ENCODE measurements at regions not wholly inside any gene's neighbourhood (a gene's known extent, or its start where the extent isn't known, plus 50 kb on each side); places are given as distances from the start of the nearest gene placed in this dataset.

GRCh38 chr9:16312116-16312515 is 558.4 kb downstream of the BNC2 start:
- no peak overlapping the region for H3K4me3 ChIP-seq (ENCODE audit: control insufficient read depth in 2 of 3, extremely low read depth in 1 of 3, insufficient read depth in 2 of 3, low read depth in 1 of 3, low read length in 3 of 3)
- DNase-seq (ENCODE audit: low read depth, low spot score) (no peak), FAIRE-seq (no peak)
- no peak for TF ChIP-seq CTCF (optimal IDR thresholded peaks at IDR 0.05 in 1 of 3, IDR thresholded peaks at IDR 0.05 in 1 of 3, conservative IDR thresholded peaks at IDR 0.05 in 1 of 3; ENCODE audit: extremely low read depth in 1 of 3, insufficient read depth in 2 of 3, low read length in 3 of 3)
- TF ChIP-seq EZH2 (IDR thresholded peaks at IDR 0.05; ENCODE audit: low read length) = no peak
- H3K4me2 ChIP-seq (ENCODE audit: control insufficient read depth, extremely low read depth, insufficient read depth, low read depth, low read length) = no peak overlapping the region
- dilution Hi-C loops (cut with MboI; ENCODE audit: extremely low pct_ligation_motif_present, low sequenced_read_pairs) = no loop called here
- H3K27ac ChIP-seq (ENCODE audit: control insufficient read depth, insufficient read depth, low read length) = no peak overlapping the region
- H3K79me2 ChIP-seq (ENCODE audit: control insufficient read depth, insufficient read depth, low read length) = no peaks in the 10 kb centered on the region
- no peaks in the 10 kb centered on the region for H4K20me1 ChIP-seq (ENCODE audit: control insufficient read depth, extremely low read depth, insufficient read depth, low read length)
- no peak overlapping the region for H2AFZ ChIP-seq (ENCODE audit: control insufficient read depth, low read length)
- no peaks in the 10 kb centered on the region for H3K9me1 ChIP-seq (ENCODE audit: control insufficient read depth, extremely low read depth, insufficient read depth, low read length)
- no peaks in the 10 kb centered on the region for H3K36me3 ChIP-seq (ENCODE audit: control insufficient read depth in 2 of 2, extremely low read depth in 1 of 2, insufficient read depth in 2 of 2, low read length in 2 of 2)
- no peaks in the 10 kb centered on the region for H3K9me3 ChIP-seq (ENCODE audit: control insufficient read depth, low read depth, low read length)
- no peaks in the 10 kb centered on the region for H3K4me1 ChIP-seq (ENCODE audit: control insufficient read depth, extremely low read depth, insufficient read depth, low read length)
- H3K27me3 ChIP-seq (ENCODE audit: control insufficient read depth, extremely low read depth, insufficient read depth, low read length) = peaks cover 13% of the 10 kb centered on the region
- no peak overlapping the region for H3K9ac ChIP-seq (ENCODE audit: control insufficient read depth, extremely low read depth, insufficient read depth, low read length)

- H3K9ac ChIP-seq (ENCODE audit: control insufficient read depth, extremely low read depth, insufficient read depth, low read length) = no peak overlapping the region
- no peaks in the 10 kb centered on the region for H4K20me1 ChIP-seq (ENCODE audit: control insufficient read depth, extremely low read depth, insufficient read depth, low read length)
- no peaks in the 10 kb centered on the region for H3K4me1 ChIP-seq (ENCODE audit: control insufficient read depth, extremely low read depth, insufficient read depth, low read length)
- no peak overlapping the region for H3K4me3 ChIP-seq (ENCODE audit: control insufficient read depth in 2 of 3, extremely low read depth in 1 of 3, insufficient read depth in 2 of 3, low read depth in 1 of 3, low read length in 3 of 3)
- H3K36me3 ChIP-seq (ENCODE audit: control insufficient read depth in 2 of 2, extremely low read depth in 1 of 2, insufficient read depth in 2 of 2, low read length in 2 of 2) = no peaks in the 10 kb centered on the region
- H3K4me2 ChIP-seq (ENCODE audit: control insufficient read depth, extremely low read depth, insufficient read depth, low read depth, low read length) = no peak overlapping the region
- dilution Hi-C loops (cut with MboI; ENCODE audit: extremely low pct_ligation_motif_present, low sequenced_read_pairs) = no loop called here
- no peaks in the 10 kb centered on the region for H3K79me2 ChIP-seq (ENCODE audit: control insufficient read depth, insufficient read depth, low read length)
- H2AFZ ChIP-seq (ENCODE audit: control insufficient read depth, low read length) = no peak overlapping the region
- FAIRE-seq (no peak), DNase-seq (ENCODE audit: low read depth, low spot score) (no peak)
- no peaks in the 10 kb centered on the region for H3K9me1 ChIP-seq (ENCODE audit: control insufficient read depth, extremely low read depth, insufficient read depth, low read length)
- no peaks in the 10 kb centered on the region for H3K9me3 ChIP-seq (ENCODE audit: control insufficient read depth, low read depth, low read length)
- no peak overlapping the region for H3K27ac ChIP-seq (ENCODE audit: control insufficient read depth, insufficient read depth, low read length)
- no peak for TF ChIP-seq CTCF (optimal IDR thresholded peaks at IDR 0.05 in 1 of 3, IDR thresholded peaks at IDR 0.05 in 1 of 3, conservative IDR thresholded peaks at IDR 0.05 in 1 of 3; ENCODE audit: extremely low read depth in 1 of 3, insufficient read depth in 2 of 3, low read length in 3 of 3)
- no peak for TF ChIP-seq EZH2 (IDR thresholded peaks at IDR 0.05; ENCODE audit: low read length)
- H3K27me3 ChIP-seq (ENCODE audit: control insufficient read depth, extremely low read depth, insufficient read depth, low read length) = peaks cover 13% of the 10 kb centered on the region
Measured at GRCh38 chr9:16312962-16313546, 557.4 kb downstream of the BNC2 start.
